Naive thymus-derived CD4-positive, alpha-beta T cell (primary cell): ENCODE measurements at regions not wholly inside any gene's neighbourhood (a gene's known extent, or its start where the extent isn't known, plus 50 kb on each side); places are given as distances from the start of the nearest gene placed in this dataset.

ENCODE experiments used
- ATAC-seq: fragments of 150-1000 bp; cut with Tn5 transposase; 2 replicates; pipeline ENCODE4 v1.10.0; 2021; ENCODE audit warnings: mild to moderate bottlenecking, moderate library complexity
- CTCF ChIA-PET: fragments of 350-600 bp; sonication (Branson Sonifier 250); formaldehyde crosslinking; loops from one replicate; lab custom pipeline; 2021; ENCODE audit warnings: antibody characterized with exemption; lab: Charles Lee
- POLR2A ChIA-PET: fragments of 350-600 bp; sonication (Branson Sonifier 250); formaldehyde crosslinking; loops from one replicate; lab custom pipeline; 2021; ENCODE audit warnings: antibody characterized with exemption, inconsistent platforms; lab: Charles Lee
- DNase-seq, 9 donors: peaks; one replicate each; pipeline versions ENCODE4 v3.0.0 to v3.0.0-alpha.2; 2020 to 2022; ENCODE audit warnings: mixed read lengths in 1 of 9
- H3K27ac ChIP-seq: one replicate; pipeline ENCODE4 v1.7.0; 2013; ENCODE audit warnings: mild to moderate bottlenecking, low read depth, low read length, moderate library complexity
- H3K27me3 ChIP-seq, 2 donors: one replicate each; pipeline ENCODE4 v1.7.0; 2013; ENCODE audit warnings: low read length in 2 of 2, mild to moderate bottlenecking in 2 of 2, moderate library complexity in 2 of 2; ENCODE audit not compliant: control insufficient read depth in 2 of 2, insufficient read depth in 2 of 2
- H3K36me3 ChIP-seq, 3 experiments: 1 replicate in 2 of 3; 2 replicates in 1 of 3; pipeline ENCODE4 v1.7.0; 2013; ENCODE audit warnings: low read length in 3 of 3, mild to moderate bottlenecking in 3 of 3, moderate library complexity in 1 of 3; ENCODE audit not compliant: insufficient read depth in 3 of 3, control insufficient read depth in 2 of 3
- H3K4me1 ChIP-seq, 2 donors: one replicate each; pipeline ENCODE4 v1.7.0; 2013; ENCODE audit warnings: low read length in 2 of 2, mild to moderate bottlenecking in 2 of 2, moderate library complexity in 1 of 2; ENCODE audit not compliant: control insufficient read depth in 2 of 2, insufficient read depth in 2 of 2
- H3K4me3 ChIP-seq: 2 replicates; pipeline ENCODE4 v1.7.0; 2013; ENCODE audit warnings: mild to moderate bottlenecking, low read length
- H3K9me3 ChIP-seq, 3 experiments: 1 replicate in 2 of 3; 2 replicates in 1 of 3; pipeline ENCODE4 v1.7.0; 2013; ENCODE audit warnings: low read length in 3 of 3; ENCODE audit not compliant: control insufficient read depth in 2 of 3
- H3K27ac Mint-ChIP-seq, 9 donors: one replicate each; pipeline ENCODE4 v1.8.0; 2020 to 2022; ENCODE audit warnings: mixed read lengths in 9 of 9, mild to moderate bottlenecking in 8 of 9, moderate library complexity in 5 of 9, inconsistent platforms in 2 of 9
- H3K27me3 Mint-ChIP-seq, 5 donors: one replicate each; pipeline ENCODE4 v1.8.0; 2021 to 2022; ENCODE audit warnings: mixed read lengths in 5 of 5, mild to moderate bottlenecking in 1 of 5
- H3K36me3 Mint-ChIP-seq, 5 donors: one replicate each; pipeline ENCODE4 v1.8.0; 2020 to 2022; ENCODE audit warnings: mixed read lengths in 5 of 5, mild to moderate bottlenecking in 3 of 5, inconsistent platforms in 1 of 5
- H3K4me1 Mint-ChIP-seq, 7 donors: one replicate each; pipeline ENCODE4 v1.8.0; 2020 to 2022; ENCODE audit warnings: mixed read lengths in 7 of 7, mild to moderate bottlenecking in 3 of 7, inconsistent platforms in 1 of 7
- H3K4me3 Mint-ChIP-seq, 10 donors: one replicate each; pipeline ENCODE4 v1.8.0; 2020 to 2022; ENCODE audit warnings: mild to moderate bottlenecking in 10 of 10, mixed read lengths in 10 of 10, moderate library complexity in 6 of 10, inconsistent platforms in 2 of 10
- H3K9me3 Mint-ChIP-seq, 11 donors: one replicate each; pipeline ENCODE4 v1.8.0; 2020 to 2022; ENCODE audit warnings: mixed read lengths in 11 of 11, mild to moderate bottlenecking in 4 of 11, inconsistent platforms in 1 of 11, moderate library complexity in 1 of 11
- intact Hi-C, 2 donors: fragments of 100-400 bp; cut with micrococcal nuclease; formaldehyde crosslinking; loops; one replicate each; pipeline ENCODE4 v1.15.1; 2023

GRCh38 chr9:95808011-95808410 lies 67.5 kb upstream of the ERCC6L2 start:
- Mint-ChIP-seq H3K9me3 (peaks cover 0 to 4% (median 0%) of the 10 kb centered on the region in 11 donors), H3K4me3 (no peak overlapping the region), H3K36me3 (peaks cover 0 to 11% (median 6%) of the 10 kb centered on the region in 5 donors), H3K27ac (no peak overlapping the region), H3K4me1 (peaks cover 0 to 16% (median 12%) of the 10 kb centered on the region in 7 donors), H3K27me3 (peaks cover 0 to 25% (median 0%) of the 10 kb centered on the region in 5 donors)
- H3K4me1 ChIP-seq = no peaks in the 10 kb centered on the region
- no peaks in the 10 kb centered on the region for H3K27me3 ChIP-seq
- no peak overlapping the region for H3K4me3 ChIP-seq
- no peaks in the 10 kb centered on the region for H3K36me3 ChIP-seq
- ATAC-seq (no peak), DNase-seq (no peak)
- H3K9me3 ChIP-seq = no peaks in the 10 kb centered on the region
- intact Hi-C loops = no loop called here
- CTCF ChIA-PET = no interaction called here
- no peak overlapping the region for H3K27ac ChIP-seq
- POLR2A ChIA-PET = no interaction called here

GRCh38 chr9:95807326-95807947 lies 68.1 kb upstream of the ERCC6L2 start:
- CTCF ChIA-PET = interaction anchor here (0.5 kb wide), 1 partner anchor 21 kb away, joined by 4 read pairs; no protein-coding TSS in a partner anchor
- Histone ChIP-seq H3K27me3 (no peaks in the 10 kb centered on the region), H3K4me3 (no peak overlapping the region), H3K9me3 (no peaks in the 10 kb centered on the region), H3K27ac (no peak overlapping the region), H3K36me3 (no peaks in the 10 kb centered on the region), H3K4me1 (no peaks in the 10 kb centered on the region)
- no peak overlapping the region for H3K27ac Mint-ChIP-seq
- peaks cover 0 to 16% (median 12%) of the 10 kb centered on the region in 7 donors for H3K4me1 Mint-ChIP-seq
- H3K4me3 Mint-ChIP-seq = no peak overlapping the region
- peaks cover 0 to 28% (median 0%) of the 10 kb centered on the region in 5 donors for H3K27me3 Mint-ChIP-seq
- intact Hi-C loops = no loop called here
- DNase-seq = no peak
- no peak for ATAC-seq
- H3K36me3 Mint-ChIP-seq = peaks cover 0 to 10% (median 6%) of the 10 kb centered on the region in 5 donors
- peaks cover 0 to 4% (median 0%) of the 10 kb centered on the region in 11 donors for H3K9me3 Mint-ChIP-seq
- POLR2A ChIA-PET = no interaction called here

DNA sequence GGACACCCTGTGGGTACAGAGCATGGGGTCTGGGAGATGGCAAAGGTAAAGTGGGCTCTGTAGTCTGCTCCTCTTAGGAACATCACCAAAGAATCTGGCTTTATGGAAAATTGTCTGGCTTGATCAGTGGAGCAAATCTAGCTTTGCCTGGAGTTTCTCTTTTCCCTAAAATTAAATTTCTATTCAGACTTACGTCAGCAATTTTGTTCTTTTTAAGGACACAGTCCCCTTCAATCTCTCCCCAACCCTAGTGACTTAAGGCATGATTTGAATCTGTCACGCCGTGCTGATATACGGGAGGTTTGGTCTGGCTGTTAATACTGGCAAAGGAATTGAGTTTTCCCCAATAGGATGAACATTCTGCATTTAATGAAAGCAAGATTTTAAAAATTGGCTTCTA lies 72.3 kb upstream of the ERCC6L2 start:
- ATAC-seq (no peak), DNase-seq (no peak)
- no peaks in the 10 kb centered on the region for H3K9me3 ChIP-seq
- H3K4me1 ChIP-seq = no peaks in the 10 kb centered on the region
- peaks cover 0 to 56% (median 18%) of the 10 kb centered on the region in 5 donors for H3K27me3 Mint-ChIP-seq
- peaks cover 0 to 10% (median 3%) of the 10 kb centered on the region in 5 donors for H3K36me3 Mint-ChIP-seq
- no peak overlapping the region for H3K27ac Mint-ChIP-seq
- intact Hi-C loops = loop anchor here in 1 of 2 donors (5.0 kb wide), 1 partner anchor 41 kb away; no protein-coding TSS in a partner anchor
- ChIA-PET POLR2A (no interaction called here), CTCF (no interaction called here)
- H3K4me3 ChIP-seq = no peak overlapping the region
- no peaks in the 10 kb centered on the region for H3K36me3 ChIP-seq
- H3K4me1 Mint-ChIP-seq = peaks cover 0 to 5% (median 3%) of the 10 kb centered on the region in 7 donors
- H3K9me3 Mint-ChIP-seq = peaks cover 0 to 6% (median 0%) of the 10 kb centered on the region in 11 donors
- H3K4me3 Mint-ChIP-seq = no peak overlapping the region
- no peaks in the 10 kb centered on the region for H3K27me3 ChIP-seq
- no peak overlapping the region for H3K27ac ChIP-seq

GRCh38 chr9:95801797-95802196 lies 73.7 kb upstream of the ERCC6L2 start:
- Histone ChIP-seq H3K9me3 (no peaks in the 10 kb centered on the region), H3K36me3 (no peaks in the 10 kb centered on the region), H3K27me3 (no peaks in the 10 kb centered on the region), H3K4me1 (no peaks in the 10 kb centered on the region), H3K4me3 (no peak overlapping the region), H3K27ac (no peak overlapping the region)
- Mint-ChIP-seq H3K9me3 (peaks cover 0 to 6% (median 0%) of the 10 kb centered on the region in 11 donors), H3K27me3 (peaks cover 0 to 53% (median 18%) of the 10 kb centered on the region in 5 donors), H3K36me3 (peaks cover 0 to 6% (median 3%) of the 10 kb centered on the region in 5 donors), H3K4me1 (peaks cover 0 to 5% (median 3%) of the 10 kb centered on the region in 7 donors), H3K4me3 (no peak overlapping the region), H3K27ac (no peak overlapping the region)
- CTCF ChIA-PET = no interaction called here
- ATAC-seq (no peak), DNase-seq (no peak)
- POLR2A ChIA-PET = no interaction called here
- intact Hi-C loops = loop anchor here in 1 of 2 donors (5.0 kb wide), 1 partner anchor 39 kb away; no protein-coding TSS in a partner anchor

DNA sequence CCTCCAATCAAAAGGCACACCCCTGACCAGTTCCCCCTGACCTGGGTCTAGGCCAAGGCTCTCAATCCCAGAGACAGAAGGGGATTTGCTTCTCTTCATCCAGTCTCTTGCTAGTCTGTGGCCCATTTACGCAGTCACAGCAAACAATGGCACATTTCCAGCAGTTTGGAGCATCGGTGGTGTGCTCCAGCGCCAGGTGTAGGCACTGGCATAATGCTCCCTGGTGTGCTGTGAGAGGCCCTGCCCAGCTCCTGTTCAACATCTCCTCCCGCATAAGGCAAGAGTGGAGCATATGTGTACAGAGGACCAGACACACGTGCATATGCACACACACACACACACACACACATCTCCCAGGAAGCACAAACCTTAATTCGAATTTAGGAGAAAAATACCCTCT lies 79.5 kb upstream of the ERCC6L2 start:
- Mint-ChIP-seq H3K27ac (no peak overlapping the region), H3K36me3 (no peaks in the 10 kb centered on the region), H3K27me3 (peaks cover 0 to 57% (median 10%) of the 10 kb centered on the region in 5 donors), H3K4me3 (no peak overlapping the region), H3K9me3 (peaks cover 0 to 2% (median 0%) of the 10 kb centered on the region in 11 donors), H3K4me1 (peaks cover 0 to 5% (median 0%) of the 10 kb centered on the region in 7 donors)
- Histone ChIP-seq H3K27me3 (no peaks in the 10 kb centered on the region), H3K9me3 (no peaks in the 10 kb centered on the region), H3K36me3 (no peaks in the 10 kb centered on the region), H3K4me3 (no peak overlapping the region), H3K4me1 (no peaks in the 10 kb centered on the region), H3K27ac (no peak overlapping the region)
- CTCF ChIA-PET = no interaction called here
- POLR2A ChIA-PET = no interaction called here
- intact Hi-C loops = no loop called here
- no peak for DNase-seq
- ATAC-seq = no peak

DNA sequence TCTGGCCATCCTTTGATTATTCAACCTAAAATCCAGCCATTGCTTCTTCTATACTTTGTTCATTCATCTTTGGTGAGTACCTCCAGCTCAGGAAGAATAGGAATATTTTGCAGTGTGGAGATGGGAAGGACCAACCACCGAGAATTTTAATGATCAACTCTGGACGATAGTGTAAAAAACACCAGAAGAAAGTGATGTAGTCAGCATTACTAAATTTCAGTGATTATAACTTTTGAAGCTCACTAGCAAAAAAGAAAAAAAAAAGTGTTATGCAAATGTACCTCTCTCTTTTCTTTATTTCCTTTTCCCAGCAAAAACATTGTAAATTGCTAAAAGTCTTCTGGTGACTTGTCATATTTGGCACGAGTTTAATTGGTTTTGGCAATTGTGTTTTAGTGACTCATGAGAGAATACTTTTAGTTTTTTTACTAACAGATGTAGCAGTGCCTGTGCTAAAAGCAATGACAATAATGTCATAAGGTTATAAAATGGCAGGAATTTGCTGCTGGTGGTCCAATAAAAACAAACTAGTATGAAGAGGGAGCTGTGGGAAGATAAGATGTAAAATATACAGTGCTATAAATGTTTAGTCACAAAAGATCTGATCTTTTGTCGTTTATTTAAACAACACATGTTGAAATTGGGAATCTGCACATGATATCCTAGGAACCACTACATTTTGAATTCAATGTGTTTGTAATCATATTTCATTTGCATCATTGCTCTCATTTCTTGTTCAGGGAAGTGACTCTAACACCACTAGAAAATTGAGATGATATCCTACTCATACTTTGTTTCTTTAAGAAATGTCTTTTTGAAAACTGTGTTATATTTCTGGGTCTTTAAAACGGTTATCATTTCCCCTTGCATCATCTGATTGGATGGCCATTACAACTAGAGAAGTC lies 81.3 kb upstream of the ERCC6L2 start:
- Histone ChIP-seq H3K4me3 (no peak overlapping the region), H3K9me3 (no peaks in the 10 kb centered on the region), H3K27me3 (no peaks in the 10 kb centered on the region), H3K36me3 (no peaks in the 10 kb centered on the region), H3K4me1 (no peaks in the 10 kb centered on the region), H3K27ac (no peak overlapping the region)
- no peaks in the 10 kb centered on the region for H3K36me3 Mint-ChIP-seq
- no peak overlapping the region for H3K27ac Mint-ChIP-seq
- intact Hi-C loops = no loop called here
- H3K9me3 Mint-ChIP-seq = peaks cover 0 to 1% (median 0%) of the 10 kb centered on the region in 11 donors
- CTCF ChIA-PET = no interaction called here
- H3K4me1 Mint-ChIP-seq = peaks cover 0 to 5% (median 0%) of the 10 kb centered on the region in 7 donors
- no peak for DNase-seq
- H3K27me3 Mint-ChIP-seq = peaks cover 0 to 49% (median 8%) of the 10 kb centered on the region in 5 donors
- POLR2A ChIA-PET = interaction anchor here (1.0 kb wide), 1 partner anchor 72 kb away, joined by 3 read pairs; no protein-coding TSS in a partner anchor
- ATAC-seq = no peak
- no peak overlapping the region for H3K4me3 Mint-ChIP-seq
